A673 (cell line): ENCODE measurements at regions not wholly inside any gene's neighbourhood (a gene's known extent, or its start where the extent isn't known, plus 50 kb on each side); places are given as distances from the start of the nearest gene placed in this dataset.
A peak's percentile ranks its signal among the peaks of the same experiment; 100 is the strongest.

Experiments used
- BruUV-seq: library from RNA; stranded (reverse); fragments of 400-500 nt; replicated peaks from 2 replicates; lab custom pipeline; 2021; lab: Mats Ljungman, UMichigan
- CTCF ChIA-PET: fragments of 300-600 bp; sonication (Branson Sonifier 250); formaldehyde crosslinking; loops from one replicate; lab custom pipeline; 2022; ENCODE audit warnings: antibody characterized with exemption; lab: Charles Lee
- POLR2A ChIA-PET: fragments of 300-600 bp; sonication (Branson Sonifier 250); formaldehyde crosslinking; loops from one replicate; lab custom pipeline; 2022; ENCODE audit warnings: antibody characterized with exemption; ENCODE audit not compliant: low non-redundant PET; lab: Charles Lee
- DNase-seq: peaks from one replicate; pipeline ENCODE4 v3.0.0-alpha.2; 2015; ENCODE audit warnings: low spot score
- H3K27ac ChIP-seq: fragments of 200-600 bp; sonication (generic); 2 replicates; pipeline ENCODE4 v1.5.1; 2016; ENCODE audit warnings: mixed run types, low read depth, mild to moderate bottlenecking, mixed read lengths, antibody characterized with exemption, low read length; ENCODE audit not compliant: poor library complexity, severe bottlenecking
- H3K27me3 ChIP-seq: fragments of 200-600 bp; sonication (generic); replicated peaks from 2 replicates; pipeline ENCODE4 v1.6.1; 2017; ENCODE audit warnings: mixed run types, low read depth, mild to moderate bottlenecking, mixed read lengths, antibody characterized with exemption, low read length; ENCODE audit not compliant: insufficient read depth, poor library complexity
- H3K36me3 ChIP-seq: fragments of 200-600 bp; sonication (generic); 2 replicates; pipeline ENCODE4 v1.6.1; 2016; ENCODE audit warnings: mixed run types, mild to moderate bottlenecking, mixed read lengths, antibody characterized with exemption, low read length; ENCODE audit not compliant: insufficient read depth, poor library complexity, severe bottlenecking
- H3K4me1 ChIP-seq: fragments of 200-600 bp; sonication (generic); 2 replicates; pipeline ENCODE4 v1.6.1; 2017; ENCODE audit warnings: mixed run types, mild to moderate bottlenecking, mixed read lengths, antibody characterized with exemption, low read length; ENCODE audit not compliant: insufficient read depth, poor library complexity, severe bottlenecking
- H3K4me3 ChIP-seq: fragments of 200-600 bp; sonication (generic); 2 replicates; pipeline ENCODE4 v1.5.1; 2016; ENCODE audit warnings: low read depth, mixed run types, mild to moderate bottlenecking, mixed read lengths, low read length; ENCODE audit not compliant: poor library complexity, severe bottlenecking
- H3K9me3 ChIP-seq: fragments of 200-600 bp; sonication (generic); 2 replicates; pipeline ENCODE4 v1.6.1; 2016; ENCODE audit warnings: mixed run types, low read depth, mild to moderate bottlenecking, mixed read lengths, antibody characterized with exemption, low read length; ENCODE audit not compliant: poor library complexity, severe bottlenecking
- CTCF ChIP-seq: fragments of 300-800, 200-600 bp; sonication (generic); conservative IDR thresholded peaks from 2 replicates; pipeline ENCODE4 v1.5.1; 2017; ENCODE audit warnings: low read depth, mild to moderate bottlenecking, antibody characterized with exemption, low read length, moderate library complexity, mixed read lengths
- EZH2 ChIP-seq: fragments of 200-600 bp; sonication (generic); IDR thresholded peaks from 2 replicates; pipeline ENCODE4 v1.6.1; 2017; ENCODE audit warnings: borderline replicate concordance, low read depth, mild to moderate bottlenecking, mixed read lengths, antibody characterized with exemption, low read length; ENCODE audit not compliant: poor library complexity, severe bottlenecking
- intact Hi-C: fragments of 100-400 bp; cut with micrococcal nuclease; formaldehyde crosslinking; loops from one replicate; pipeline ENCODE4 v1.10.0; 2022; ENCODE audit not compliant: unreplicated experiment

- no peak for TF ChIP-seq CTCF
- TF ChIP-seq EZH2 = no peak
- Histone ChIP-seq H3K27ac (no peak overlapping the region), H3K4me3 (peak overlapping the region; percentile 33), H3K4me1 (peaks cover 12% of the 10 kb centered on the region), H3K36me3 (no peaks in the 10 kb centered on the region), H3K9me3 (no peaks in the 10 kb centered on the region), H3K27me3 (peaks cover 4% of the 10 kb centered on the region)
- no TSS peak for BruUV-seq
- POLR2A ChIA-PET = interaction anchor here (0.7 kb wide), 1 partner anchor 298 kb away, joined by 4 read pairs; no protein-coding TSS in a partner anchor
- CTCF ChIA-PET = interaction anchor here (0.6 to 1.1 kb wide), 2 partner anchors 13 to 154 kb away, joined by 3 to 4 read pairs; no protein-coding TSS in a partner anchor
- peak; percentile 57 for DNase-seq
- intact Hi-C loops = no loop called here
These were observed 397.4 kb upstream of the OR4E1 start for GRCh38 chr14:22071006-22071405.

GRCh38 chr14:22070119-22070982 lies 396.7 kb upstream of the OR4E1 start:
- no peak overlapping the region for H3K27ac ChIP-seq
- TF ChIP-seq CTCF = no peak
- no peak for TF ChIP-seq EZH2
- H3K4me1 ChIP-seq = peaks cover 12% of the 10 kb centered on the region
- H3K36me3 ChIP-seq = no peaks in the 10 kb centered on the region
- CTCF ChIA-PET = interaction anchor here (0.6 to 1.1 kb wide), 2 partner anchors 14 to 155 kb away, joined by 3 to 4 read pairs; no protein-coding TSS in a partner anchor
- H3K9me3 ChIP-seq = no peaks in the 10 kb centered on the region
- H3K4me3 ChIP-seq = peak overlapping the region; percentile 33
- intact Hi-C loops = no loop called here
- DNase-seq = peak; percentile 50
- H3K27me3 ChIP-seq = peaks cover 4% of the 10 kb centered on the region
- no TSS peak for BruUV-seq
- POLR2A ChIA-PET = interaction anchor here (0.7 kb wide), 1 partner anchor 299 kb away, joined by 4 read pairs; no protein-coding TSS in a partner anchor

- peaks cover 4% of the 10 kb centered on the region for H3K27me3 ChIP-seq
- H3K27ac ChIP-seq = no peak overlapping the region
- no peaks in the 10 kb centered on the region for H3K9me3 ChIP-seq
- CTCF ChIA-PET = no interaction called here
- TF ChIP-seq CTCF (no peak), EZH2 (no peak)
- H3K4me1 ChIP-seq = peaks cover 3% of the 10 kb centered on the region
- POLR2A ChIA-PET = no interaction called here
- no peak for DNase-seq
- H3K36me3 ChIP-seq = no peaks in the 10 kb centered on the region
- H3K4me3 ChIP-seq = no peak overlapping the region
- intact Hi-C loops = no loop called here
- BruUV-seq = no TSS peak
These were observed 391.7 kb upstream of the OR4E1 start for GRCh38 chr14:22065347-22065746.
